ENCODE measurements at regions not wholly inside any gene's neighbourhood (a gene's known extent, or its start where the extent isn't known, plus 50 kb on each side); places are given as distances from the start of the nearest gene placed in this dataset.

- H3K4me1 Mint-ChIP-seq, result no peaks in the 10 kb centered on the region
- no peaks in the 10 kb centered on the region for H3K27me3 Mint-ChIP-seq
- no peak overlapping the region for H3K4me3 Mint-ChIP-seq
These were observed 994.5 kb upstream of the TENM4 start for GRCh38 chr11:80435345-80435744.

GRCh38 chr11:80432057-80432456 is 991.2 kb upstream of the TENM4 start:
- Mint-ChIP-seq H3K4me3 (no peak overlapping the region), H3K27me3 (no peaks in the 10 kb centered on the region), H3K27ac (no peak overlapping the region), H3K4me1 (no peaks in the 10 kb centered on the region), H3K9me3 (peaks cover 10 to 14% of the 10 kb centered on the region in 2 donors)
- DNase-seq, result no peak
- no peak for ATAC-seq

More at GRCh38 chr11:80435345-80435744, 994.5 kb upstream of the TENM4 start:
- peaks cover 10 to 18% of the 10 kb centered on the region in 2 donors for H3K9me3 Mint-ChIP-seq
- no peak overlapping the region for H3K27ac Mint-ChIP-seq
- ATAC-seq (no peak), DNase-seq (no peak)

- H3K9me3 Mint-ChIP-seq, result peaks cover 0 to 5% of the 10 kb centered on the region in 2 donors
- H3K4me1 Mint-ChIP-seq, result no peaks in the 10 kb centered on the region
- H3K4me3 Mint-ChIP-seq, result no peak overlapping the region
- H3K27ac Mint-ChIP-seq, result no peak overlapping the region
- DNase-seq, result no peak
- no peaks in the 10 kb centered on the region for H3K27me3 Mint-ChIP-seq
- ATAC-seq, result no peak
These were observed 983.3 kb upstream of the TENM4 start for GRCh38 chr11:80424012-80424695.

- Mint-ChIP-seq H3K4me1 (no peaks in the 10 kb centered on the region), H3K27ac (no peak overlapping the region), H3K4me3 (no peak overlapping the region), H3K9me3 (peaks cover 0 to 9% of the 10 kb centered on the region in 2 donors), H3K27me3 (no peaks in the 10 kb centered on the region)
- ATAC-seq, result no peak
- no peak for DNase-seq
These were observed 979.5 kb upstream of the TENM4 start for GRCh38 chr11:80420374-80420773.

GRCh38 chr11:80417681-80418080 is 976.9 kb upstream of the TENM4 start:
- H3K4me1 Mint-ChIP-seq, result no peaks in the 10 kb centered on the region
- H3K27ac Mint-ChIP-seq, result no peak overlapping the region
- H3K4me3 Mint-ChIP-seq, result no peak overlapping the region
- DNase-seq (no peak), ATAC-seq (no peak)
- H3K27me3 Mint-ChIP-seq, result no peaks in the 10 kb centered on the region
- H3K9me3 Mint-ChIP-seq, result peaks cover 0 to 6% of the 10 kb centered on the region in 2 donors

GRCh38 chr11:80415580-80415979 is 974.8 kb upstream of the TENM4 start:
- DNase-seq, result no peak
- H3K9me3 Mint-ChIP-seq, result peaks cover 0 to 6% of the 10 kb centered on the region in 2 donors
- no peak overlapping the region for H3K4me3 Mint-ChIP-seq
- no peaks in the 10 kb centered on the region for H3K27me3 Mint-ChIP-seq
- ATAC-seq, result no peak
- H3K4me1 Mint-ChIP-seq, result no peaks in the 10 kb centered on the region
- no peak overlapping the region for H3K27ac Mint-ChIP-seq

GRCh38 chr11:80414181-80415165 is 973.6 kb upstream of the TENM4 start:
- no peak overlapping the region for H3K4me3 Mint-ChIP-seq
- DNase-seq (no peak), ATAC-seq (no peak)
- no peak overlapping the region for H3K27ac Mint-ChIP-seq
- H3K4me1 Mint-ChIP-seq, result no peaks in the 10 kb centered on the region
- H3K9me3 Mint-ChIP-seq, result peaks cover 2 to 6% of the 10 kb centered on the region in 2 donors
- H3K27me3 Mint-ChIP-seq, result no peaks in the 10 kb centered on the region

GRCh38 chr11:80412604-80413003 is 971.8 kb upstream of the TENM4 start:
- ATAC-seq (no peak), DNase-seq (no peak)

GRCh38 chr11:80393210-80393609 is 952.4 kb upstream of the TENM4 start:
- Mint-ChIP-seq H3K4me3 (no peak overlapping the region), H3K9me3 (peaks cover 0 to 10% of the 10 kb centered on the region in 2 donors), H3K27me3 (no peaks in the 10 kb centered on the region), H3K4me1 (no peaks in the 10 kb centered on the region), H3K27ac (no peak overlapping the region)
- no peak for ATAC-seq
- DNase-seq, result no peak

More at GRCh38 chr11:80412604-80413003, 971.8 kb upstream of the TENM4 start:
- H3K4me3 Mint-ChIP-seq, result no peak overlapping the region
- H3K4me1 Mint-ChIP-seq, result no peaks in the 10 kb centered on the region
- no peak overlapping the region for H3K27ac Mint-ChIP-seq
- no peaks in the 10 kb centered on the region for H3K27me3 Mint-ChIP-seq
- peaks cover 8 to 14% of the 10 kb centered on the region in 2 donors for H3K9me3 Mint-ChIP-seq

- Mint-ChIP-seq H3K27ac (no peak overlapping the region), H3K27me3 (no peaks in the 10 kb centered on the region), H3K9me3 (peaks cover 4 to 10% of the 10 kb centered on the region in 2 donors), H3K4me1 (no peaks in the 10 kb centered on the region), H3K4me3 (no peak overlapping the region)
- ATAC-seq (no peak), DNase-seq (no peak)
These were observed 949.7 kb upstream of the TENM4 start for GRCh38 chr11:80390505-80390904.

- no peaks in the 10 kb centered on the region for H3K27me3 Mint-ChIP-seq
- H3K9me3 Mint-ChIP-seq, result peaks cover 5 to 7% of the 10 kb centered on the region in 2 donors
- no peak for DNase-seq
- H3K4me3 Mint-ChIP-seq, result no peak overlapping the region
- H3K27ac Mint-ChIP-seq, result no peak overlapping the region
- ATAC-seq, result no peak
- H3K4me1 Mint-ChIP-seq, result no peaks in the 10 kb centered on the region
These were observed 947.7 kb upstream of the TENM4 start for GRCh38 chr11:80388536-80388935.

GRCh38 chr11:80388130-80388529 is 947.3 kb upstream of the TENM4 start:
- no peaks in the 10 kb centered on the region for H3K27me3 Mint-ChIP-seq
- no peaks in the 10 kb centered on the region for H3K4me1 Mint-ChIP-seq
- DNase-seq (no peak), ATAC-seq (no peak)
- H3K9me3 Mint-ChIP-seq, result peaks cover 5 to 7% of the 10 kb centered on the region in 2 donors
- H3K27ac Mint-ChIP-seq, result no peak overlapping the region
- no peak overlapping the region for H3K4me3 Mint-ChIP-seq

- ATAC-seq (no peak), DNase-seq (no peak)
- H3K4me1 Mint-ChIP-seq, result no peaks in the 10 kb centered on the region
- peaks cover 7 to 8% of the 10 kb centered on the region in 2 donors for H3K9me3 Mint-ChIP-seq
- H3K27ac Mint-ChIP-seq, result no peak overlapping the region
- no peak overlapping the region for H3K4me3 Mint-ChIP-seq
- H3K27me3 Mint-ChIP-seq, result no peaks in the 10 kb centered on the region
These were observed 942.8 kb upstream of the TENM4 start for GRCh38 chr11:80383655-80384054.

GRCh38 chr11:80379620-80380278 is 938.9 kb upstream of the TENM4 start:
- Mint-ChIP-seq H3K4me1 (no peaks in the 10 kb centered on the region), H3K27me3 (no peaks in the 10 kb centered on the region), H3K9me3 (peaks cover 8 to 9% of the 10 kb centered on the region in 2 donors), H3K4me3 (no peak overlapping the region), H3K27ac (no peak overlapping the region)
- DNase-seq (no peak), ATAC-seq (no peak)

- DNase-seq (no peak), ATAC-seq (no peak)
- Mint-ChIP-seq H3K9me3 (peaks cover 0 to 27% of the 10 kb centered on the region in 2 donors), H3K27ac (no peak overlapping the region), H3K4me3 (no peak overlapping the region), H3K27me3 (no peaks in the 10 kb centered on the region), H3K4me1 (no peaks in the 10 kb centered on the region)
These were observed 931.1 kb upstream of the TENM4 start for GRCh38 chr11:80371931-80372330.
